ENCODE measurements at regions not wholly inside any gene's neighbourhood (a gene's known extent, or its start where the extent isn't known, plus 50 kb on each side); places are given as distances from the start of the nearest gene placed in this dataset.

GRCh38 chr11:112369374-112369773 lies 108.7 kb upstream of the PLET1 start:
- no TSS peak for BruUV-seq (replicated peaks)
- Histone ChIP-seq H3K9me3 (ENCODE audit: control insufficient read depth in 1 of 2, insufficient read depth in 1 of 2, low read depth in 1 of 2, low read length in 2 of 2) (no peaks in the 10 kb centered on the region), H3K27me3 (ENCODE audit: insufficient read depth, low read length) (peaks cover 5% of the 10 kb centered on the region; the same call in 1 of the 2 replicates), H3K36me3 (ENCODE audit: control insufficient read depth in 1 of 2, insufficient read depth in 2 of 2, low read length in 2 of 2) (no peaks in the 10 kb centered on the region), H3K9me2 (ENCODE audit: insufficient read depth) (no peaks in the 10 kb centered on the region), H4K20me1 (ENCODE audit: insufficient read depth) (no peaks in the 10 kb centered on the region), H3K9ac (ENCODE audit: low read length) (no peak overlapping the region), H3K4me3 (replicated peaks in 1 of 2; ENCODE audit: low read depth in 1 of 2, low read length in 2 of 2) (no peak overlapping the region), H3K27ac (ENCODE audit: low read depth, low read length) (no peak overlapping the region), H2AFZ (ENCODE audit: low read depth, low read length, poor library complexity, severe bottlenecking) (no peak overlapping the region), H3K4me1 (ENCODE audit: control insufficient read depth in 1 of 2, insufficient read depth in 2 of 2, low read length in 2 of 2) (no peaks in the 10 kb centered on the region), H3K79me2 (ENCODE audit: insufficient read depth, low read length) (no peaks in the 10 kb centered on the region), H3K4me2 (ENCODE audit: low read length) (no peak overlapping the region)
- CTCF ChIA-PET = no interaction called here
- POLR2A ChIA-PET = no interaction called here
- TF ChIP-seq MAX (IDR thresholded peaks at IDR 0.05) = no peak
- no peak for TF ChIP-seq SIN3A (IDR thresholded peaks at IDR 0.05; ENCODE audit: low read depth)
- no peak for TF ChIP-seq ELF1 (IDR thresholded peaks at IDR 0.05; ENCODE audit: borderline replicate concordance, low read depth)
- no peak for TF ChIP-seq POLR2AphosphoS5 (IDR thresholded peaks at IDR 0.05; ENCODE audit: low read depth, low read length)
- no peak for TF ChIP-seq EZH2 (IDR thresholded peaks at IDR 0.05)
- no peak for TF ChIP-seq ZBTB33 (IDR thresholded peaks at IDR 0.05; ENCODE audit: extremely low read depth, insufficient replicate concordance, low read length)
- TF ChIP-seq POLR2A (IDR thresholded peaks at IDR 0.05; ENCODE audit: borderline replicate concordance, extremely low read depth, insufficient read depth, insufficient read length) = no peak
- TF ChIP-seq FOSL1 (IDR thresholded peaks at IDR 0.05; ENCODE audit: low read depth) = no peak
- TF ChIP-seq TCF7L2 (IDR thresholded peaks at IDR 0.05; ENCODE audit: borderline replicate concordance, extremely low read depth, insufficient read depth, insufficient read length) = no peak
- TF ChIP-seq CBX3 (IDR thresholded peaks at IDR 0.05; ENCODE audit: low read depth) = no peak
- TF ChIP-seq YY1 (IDR thresholded peaks at IDR 0.05; ENCODE audit: extremely low read depth, insufficient replicate concordance, low read depth, low read length) = no peak
- no peak for TF ChIP-seq JUND (IDR thresholded peaks at IDR 0.05)
- no peak for TF ChIP-seq EGR1 (IDR thresholded peaks at IDR 0.05; ENCODE audit: low read depth)
- TF ChIP-seq REST (IDR thresholded peaks at IDR 0.05; ENCODE audit: low read depth) = no peak
- TF ChIP-seq SP1 (IDR thresholded peaks at IDR 0.05; ENCODE audit: low read depth) = no peak
- TF ChIP-seq EZH2phosphoT487 (IDR thresholded peaks at IDR 0.05; ENCODE audit: borderline replicate concordance) = no peak
- no peak for TF ChIP-seq CEBPB (IDR thresholded peaks at IDR 0.05; ENCODE audit: low read depth)
- no peak for TF ChIP-seq CTCF (IDR thresholded peaks at IDR 0.05 in 2 of 3, conservative IDR thresholded peaks at IDR 0.05 in 1 of 3; ENCODE audit: borderline replicate concordance in 1 of 3, insufficient read depth in 1 of 3, low read depth in 2 of 3, low read length in 2 of 3)
- TF ChIP-seq SRF (IDR thresholded peaks at IDR 0.05; ENCODE audit: low read depth) = no peak
- intact Hi-C loops (cut with micrococcal nuclease) = no loop called here
- RAD21 ChIA-PET (ENCODE audit: low non-redundant PET in 1 of 2, low total read pairs in 2 of 2, uncharacterized antibody in 2 of 2, unreplicated experiment in 2 of 2) = no interaction called here
- ATAC-seq = no peak
- DNase-seq (ENCODE audit: low read depth, low spot score) = no peak

Measured in HCT116 (cell line).